H4 (cell line): ENCODE measurements at regions not wholly inside any gene's neighbourhood (a gene's known extent, or its start where the extent isn't known, plus 50 kb on each side); places are given as distances from the start of the nearest gene placed in this dataset.

ENCODE experiments used
- DNase-seq: peaks from one replicate; pipeline ENCODE4 v3.0.0-alpha.2; 2015; ENCODE audit warnings: low spot score

- no peak for DNase-seq
These were observed 655.3 kb upstream of the PLXNA2 start for GRCh38 chr1:208899438-208899837.

GRCh38 chr1:208903251-208903905, 659.2 kb upstream of the PLXNA2 start:
- no peak for DNase-seq

DNA sequence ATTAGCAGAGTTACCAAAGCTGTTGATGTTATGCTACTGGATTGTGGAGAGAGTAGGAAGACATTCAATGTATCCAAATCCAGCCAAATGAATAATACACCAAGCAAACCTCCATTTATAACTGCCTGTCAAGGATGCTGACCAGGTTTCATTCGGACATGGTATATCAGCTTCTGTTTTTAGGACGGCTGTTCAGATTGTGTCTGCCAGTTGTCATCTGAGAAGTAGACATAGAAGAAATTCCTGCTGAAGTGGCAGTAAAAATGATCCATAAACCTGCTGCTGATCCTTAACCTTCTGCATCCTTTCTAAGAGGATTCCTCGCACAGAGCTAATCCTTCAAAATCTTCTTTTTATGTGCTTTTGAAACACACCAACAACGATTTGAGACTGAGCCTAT, 663.6 kb upstream of the PLXNA2 start:
- no peak for DNase-seq

GRCh38 chr1:208909011-208909984, 665.1 kb upstream of the PLXNA2 start:
- DNase-seq = no peak

DNA sequence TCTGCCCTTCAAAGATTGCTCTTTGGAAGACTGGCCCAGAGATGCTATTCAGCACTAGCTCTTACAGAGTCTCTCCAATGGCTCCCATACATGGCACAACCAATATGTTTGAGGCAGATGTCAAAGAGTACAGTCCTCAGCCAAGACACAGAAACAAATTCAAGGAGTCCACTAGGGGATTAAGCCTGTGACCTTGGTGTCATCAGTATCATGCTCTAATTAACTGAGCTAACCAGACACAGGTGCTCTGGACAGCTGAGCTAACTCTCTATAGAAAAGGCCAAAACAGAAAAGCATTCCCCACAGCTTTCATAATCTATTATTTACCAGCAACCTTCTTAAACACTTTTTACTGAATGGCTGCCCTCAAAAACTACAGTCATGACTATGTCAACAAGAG, 666.0 kb upstream of the PLXNA2 start:
- no peak for DNase-seq

GRCh38 chr1:208917281-208917680, 666.2 kb upstream of the CAMK1G start:
- no peak for DNase-seq

GRCh38 chr1:208917723-208918122, 665.8 kb upstream of the CAMK1G start:
- no peak for DNase-seq

GRCh38 chr1:208918160-208918559, 665.4 kb upstream of the CAMK1G start:
- no peak for DNase-seq

DNA sequence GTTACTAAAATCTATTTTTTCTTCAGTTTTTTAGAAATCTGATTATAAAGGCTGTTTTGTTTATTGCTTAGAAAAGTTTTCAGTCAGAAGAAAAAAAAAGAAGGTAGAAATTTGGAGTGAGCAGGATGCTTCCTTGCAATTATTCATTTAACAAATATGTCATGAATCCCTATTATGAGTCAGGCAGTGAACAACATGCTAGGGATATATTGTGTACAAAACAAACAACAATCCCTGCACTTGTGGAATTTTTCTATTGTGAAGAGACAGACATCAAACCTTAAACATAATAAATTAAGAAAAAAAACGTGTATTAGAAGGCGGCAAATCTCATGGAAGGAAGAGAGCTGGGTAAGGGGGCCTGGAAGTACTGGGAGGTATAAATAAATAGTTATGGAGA, 664.1 kb upstream of the CAMK1G start:
- no peak for DNase-seq

- DNase-seq = no peak
These were observed 662.3 kb upstream of the CAMK1G start for GRCh38 chr1:208921259-208921658.

GRCh38 chr1:208923456-208923855, 660.1 kb upstream of the CAMK1G start:
- no peak for DNase-seq

DNA sequence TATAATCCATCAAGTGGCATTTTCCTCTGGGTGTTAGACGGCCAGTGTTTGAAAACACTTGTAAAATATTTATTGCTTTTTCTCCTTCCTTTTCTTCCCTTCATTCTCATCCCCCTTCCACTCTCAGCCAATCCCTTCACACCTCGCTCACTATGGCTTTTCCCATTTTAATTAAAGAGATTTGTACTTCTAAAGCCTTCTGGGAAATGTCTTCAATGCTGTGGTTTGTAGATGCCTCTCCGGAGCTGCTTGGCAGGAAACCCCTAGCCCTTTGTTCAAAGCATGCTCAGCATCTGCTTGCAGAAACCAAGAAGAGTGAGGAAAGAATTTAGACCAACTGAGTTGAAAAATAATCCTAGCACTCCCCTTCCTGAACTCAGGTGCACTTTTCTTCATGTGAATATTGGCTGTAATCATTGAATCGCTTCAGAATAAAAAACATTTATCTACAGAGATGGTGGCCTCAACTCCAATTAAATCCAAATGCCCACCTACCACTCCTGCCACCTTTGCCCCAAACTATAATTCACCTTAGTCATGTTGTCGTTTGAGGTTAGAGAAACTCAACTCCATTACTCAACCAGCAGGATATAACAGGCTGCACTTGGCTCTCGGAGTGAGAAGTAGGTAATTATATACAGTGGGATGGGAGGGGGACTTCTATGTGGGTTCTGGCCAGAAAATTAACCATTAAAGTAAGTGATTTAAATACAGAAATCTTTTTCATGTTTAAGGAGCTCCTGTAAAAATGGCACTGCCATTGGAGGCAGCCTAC, 659.4 kb upstream of the CAMK1G start:
- no peak for DNase-seq

DNA sequence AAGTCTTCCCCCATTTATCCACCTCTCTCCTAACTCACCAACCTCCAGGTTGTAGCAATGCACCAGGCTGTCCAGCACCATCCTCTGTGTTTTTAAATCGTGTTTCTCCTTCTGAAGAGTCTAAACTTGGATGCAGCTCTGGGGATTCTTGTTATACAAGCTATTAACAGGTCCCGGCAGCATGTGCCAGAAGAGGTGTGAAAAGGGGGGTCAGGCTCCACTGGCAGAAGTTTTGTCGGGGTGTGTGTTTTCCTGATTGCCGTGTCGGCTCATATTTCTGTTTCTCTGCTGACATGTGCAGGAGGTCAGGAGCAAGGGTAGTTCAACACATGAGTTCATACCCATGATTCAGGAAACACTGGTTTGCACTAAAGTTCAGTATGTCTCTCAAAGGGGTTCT, 658.6 kb upstream of the CAMK1G start:
- no peak for DNase-seq

- DNase-seq = no peak
These were observed 655.0 kb upstream of the CAMK1G start for GRCh38 chr1:208928349-208929010.

DNA sequence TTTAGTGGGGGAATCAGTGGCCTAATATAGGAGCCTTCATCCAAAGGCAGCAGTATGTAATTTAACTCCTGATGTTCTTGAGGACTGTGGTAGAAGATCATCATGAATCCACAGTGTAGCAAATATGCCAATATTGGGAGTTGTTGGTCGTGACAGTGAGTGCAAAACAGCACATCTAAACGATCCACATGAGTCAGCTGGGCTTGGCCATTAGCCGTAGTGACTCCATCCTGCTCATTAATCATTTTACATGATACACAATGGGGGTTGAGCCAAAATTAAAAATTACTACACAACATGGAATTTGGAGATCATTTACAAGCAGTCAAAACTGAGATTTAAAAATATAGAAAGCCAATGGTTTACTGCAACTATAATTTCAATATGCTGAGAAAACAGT, 653.9 kb upstream of the CAMK1G start:
- DNase-seq = no peak

DNA sequence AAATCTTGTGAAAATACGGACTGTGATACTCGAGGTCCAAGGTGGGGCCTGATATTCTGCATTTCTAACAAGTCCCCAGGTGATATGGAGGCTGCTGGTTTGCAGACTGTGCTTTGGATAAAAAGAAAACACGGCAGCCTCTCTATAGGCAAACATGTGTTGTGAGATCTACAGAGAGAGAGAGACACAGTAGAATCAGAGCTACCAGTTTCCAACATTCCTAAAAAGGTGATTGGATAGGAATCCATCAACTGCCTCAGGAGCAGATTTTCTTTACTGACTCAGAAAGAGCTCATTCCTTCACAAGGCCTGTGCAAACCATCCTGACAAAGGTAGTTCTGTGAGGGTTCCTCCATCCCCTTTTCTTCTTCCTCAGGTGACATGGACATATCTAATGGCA, 651.6 kb upstream of the CAMK1G start:
- DNase-seq = no peak

DNA sequence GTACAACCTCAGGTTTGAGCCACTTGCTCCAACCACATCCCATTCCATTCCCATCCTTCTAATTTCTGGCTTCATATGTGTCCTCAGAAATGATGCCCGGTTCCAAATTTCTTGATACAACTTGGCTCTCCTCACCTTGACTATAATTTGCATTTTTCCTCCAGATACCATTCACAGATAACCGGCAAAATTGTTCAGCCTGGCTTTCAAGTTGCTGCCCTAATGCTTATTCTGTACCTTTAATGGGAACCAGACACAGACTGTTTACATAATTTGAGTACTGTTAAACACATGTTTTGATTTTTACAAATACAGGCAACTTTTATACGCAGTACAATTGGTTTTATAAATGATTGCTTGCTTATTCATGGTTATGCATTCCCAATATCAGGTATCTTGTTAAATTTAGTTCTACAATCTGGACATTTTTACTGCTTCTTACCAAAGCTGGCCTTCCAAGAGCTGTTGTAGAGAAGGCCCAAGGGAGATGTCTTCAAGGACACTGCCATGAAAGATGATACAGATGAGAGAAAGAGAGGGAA, 649.5 kb upstream of the CAMK1G start:
- DNase-seq = no peak

DNA sequence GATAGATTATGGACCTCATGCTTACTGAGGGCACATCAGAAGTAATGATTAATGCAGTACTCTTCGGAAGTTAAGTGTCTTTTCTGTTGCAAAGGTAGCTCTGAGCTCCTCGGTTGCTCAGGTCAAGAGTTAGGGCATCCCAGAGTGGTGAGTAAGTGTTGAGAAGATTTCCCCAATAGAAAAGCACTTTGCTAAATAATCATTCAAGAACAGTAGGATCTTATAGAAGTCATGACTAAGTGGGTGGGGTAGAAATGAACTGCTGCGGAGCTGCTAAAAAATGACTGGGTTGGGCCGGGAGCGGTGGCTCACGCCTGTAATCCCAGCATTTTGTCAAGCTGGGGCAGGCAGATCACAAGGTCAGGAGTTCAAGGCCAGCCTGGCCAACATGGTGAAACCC, 648.6 kb upstream of the CAMK1G start:
- no peak for DNase-seq

GRCh38 chr1:208935517-208936187, 647.9 kb upstream of the CAMK1G start:
- DNase-seq = no peak

- DNase-seq = no peak
These were observed 643.9 kb upstream of the CAMK1G start for GRCh38 chr1:208939537-208940085.
